LHCN-M2 (cell line): ENCODE measurements at regions not wholly inside any gene's neighbourhood (a gene's known extent, or its start where the extent isn't known, plus 50 kb on each side); places are given as distances from the start of the nearest gene placed in this dataset.
"Not testable (repeated sequence)": the region's sequence is repeated elsewhere in the genome, so short reads cannot be mapped to it uniquely, and the experiment has no call there.

Experiments used
- DNase-seq: peaks from one replicate; pipeline ENCODE4 v3.0.0-alpha.2; 2012; ENCODE audit warnings: low read depth

GRCh38 chr7:81433692-81434331 is 336.0 kb downstream of the HGF start:
- DNase-seq: no peak

GRCh38 chr7:81433206-81433605 is 336.6 kb downstream of the HGF start:
- peak; percentile 49 for DNase-seq

GRCh38 chr7:81430761-81431160 is 339.1 kb downstream of the HGF start:
- no peak for DNase-seq

GRCh38 chr7:81430150-81430549 is 339.7 kb downstream of the HGF start:
- peak; percentile 29 for DNase-seq

- no peak for DNase-seq
Observed at GRCh38 chr7:81427461-81427860, 342.4 kb downstream of the HGF start.

- DNase-seq: no peak
Observed at GRCh38 chr7:81420526-81421226, 349.2 kb downstream of the HGF start.

GRCh38 chr7:81419731-81420130 is 350.1 kb downstream of the HGF start:
- no peak for DNase-seq

- no peak for DNase-seq
Observed at GRCh38 chr7:81416659-81417058, 353.2 kb downstream of the HGF start.

- peak; percentile 24 for DNase-seq
Observed at GRCh38 chr7:81415181-81415580, 354.7 kb downstream of the HGF start.

- no peak for DNase-seq
Observed at GRCh38 chr7:81414411-81414810, 355.4 kb downstream of the HGF start.

GRCh38 chr7:81410471-81411117 is 359.3 kb downstream of the HGF start:
- no peak for DNase-seq

- DNase-seq: no peak
Observed at GRCh38 chr7:81408728-81409127, 361.1 kb downstream of the HGF start.

GRCh38 chr7:81407094-81407493 is 362.8 kb downstream of the HGF start:
- no peak for DNase-seq

- no peak for DNase-seq
Observed at GRCh38 chr7:81404669-81405068, 365.2 kb downstream of the HGF start.

GRCh38 chr7:81402227-81402626 is 367.6 kb downstream of the HGF start:
- peak; percentile 24 for DNase-seq

- DNase-seq: peak; percentile 18
Observed at GRCh38 chr7:81399471-81399870, 370.4 kb downstream of the HGF start.

- no peak for DNase-seq
Observed at GRCh38 chr7:81394029-81394428, 375.8 kb downstream of the HGF start.

GRCh38 chr7:81393018-81393417 is 376.8 kb downstream of the HGF start:
- no peak for DNase-seq

GRCh38 chr7:81385370-81385769 is 384.5 kb downstream of the HGF start:
- DNase-seq: no peak

GRCh38 chr7:81383846-81384245 is 386.0 kb downstream of the HGF start:
- DNase-seq: no peak

- DNase-seq: not testable (repeated sequence)
Observed at GRCh38 chr7:81374641-81375040, 395.2 kb downstream of the HGF start.

GRCh38 chr7:81370822-81371221 is 399.0 kb downstream of the HGF start:
- DNase-seq: no peak
